Mesothelial cell of epicardium (in vitro differentiated cells): ENCODE measurements at regions not wholly inside any gene's neighbourhood (a gene's known extent, or its start where the extent isn't known, plus 50 kb on each side); places are given as distances from the start of the nearest gene placed in this dataset.
"Not testable (repeated sequence)": the region's sequence is repeated elsewhere in the genome, so short reads cannot be mapped to it uniquely, and the experiment has no call there.

Source experiments
- DNase-seq, 2 experiments: peaks; one replicate each; pipeline ENCODE4 v3.0.0; 2021; ENCODE audit warnings: low spot score in 2 of 2; ENCODE audit not compliant: unreplicated experiment in 2 of 2
- H3K27ac Mint-ChIP-seq: 2 replicates; pipeline ENCODE4 v1.8.0; 2021; ENCODE audit warnings: mixed read lengths
- H3K27me3 Mint-ChIP-seq: 2 replicates; pipeline ENCODE4 v1.8.0; 2021; ENCODE audit warnings: low read depth, mixed read lengths
- H3K36me3 Mint-ChIP-seq: 2 replicates; pipeline ENCODE4 v1.8.0; 2021; ENCODE audit warnings: mixed read lengths
- H3K4me1 Mint-ChIP-seq: 2 replicates; pipeline ENCODE4 v1.8.0; 2021; ENCODE audit warnings: mixed read lengths
- H3K4me3 Mint-ChIP-seq: 2 replicates; pipeline ENCODE4 v1.8.0; 2021; ENCODE audit warnings: mild to moderate bottlenecking, moderate library complexity, mixed read lengths
- H3K9me3 Mint-ChIP-seq: 2 replicates; pipeline ENCODE4 v1.8.0; 2021; ENCODE audit warnings: mixed read lengths
- CTCF ChIP-seq: fragments of 200-600 bp; sonication (generic); IDR thresholded peaks from one replicate; pipeline ENCODE4 v1.5.0; 2021; ENCODE audit warnings: antibody characterized with exemption; ENCODE audit not compliant: unreplicated experiment

GRCh38 chr14:105962532-105962931, 436.1 kb downstream of the TMEM121 start:
- Mint-ChIP-seq H3K27ac (no peak overlapping the region), H3K4me3 (no peak overlapping the region), H3K9me3 (peaks cover 64% of the 10 kb centered on the region), H3K27me3 (no peaks in the 10 kb centered on the region), H3K36me3 (peaks cover 4% of the 10 kb centered on the region), H3K4me1 (no peaks in the 10 kb centered on the region)
- DNase-seq, result no peak
- no peak for TF ChIP-seq CTCF

GRCh38 chr14:105968291-105968690, 441.9 kb downstream of the TMEM121 start:
- H3K9me3 Mint-ChIP-seq, result peaks cover 78% of the 10 kb centered on the region
- no peaks in the 10 kb centered on the region for H3K27me3 Mint-ChIP-seq
- H3K27ac Mint-ChIP-seq, result no peak overlapping the region
- H3K4me3 Mint-ChIP-seq, result no peak overlapping the region
- H3K36me3 Mint-ChIP-seq, result peaks cover 8% of the 10 kb centered on the region
- no peaks in the 10 kb centered on the region for H3K4me1 Mint-ChIP-seq
- no peak for TF ChIP-seq CTCF
- DNase-seq, result no peak

GRCh38 chr14:105969026-105969425, 442.6 kb downstream of the TMEM121 start:
- H3K27ac Mint-ChIP-seq, H3K27me3 Mint-ChIP-seq, H3K4me3 Mint-ChIP-seq, H3K36me3 Mint-ChIP-seq, H3K4me1 Mint-ChIP-seq, DNase-seq: not testable (repeated sequence)
- H3K9me3 Mint-ChIP-seq, result peaks cover 77% of the 10 kb centered on the region

DNA sequence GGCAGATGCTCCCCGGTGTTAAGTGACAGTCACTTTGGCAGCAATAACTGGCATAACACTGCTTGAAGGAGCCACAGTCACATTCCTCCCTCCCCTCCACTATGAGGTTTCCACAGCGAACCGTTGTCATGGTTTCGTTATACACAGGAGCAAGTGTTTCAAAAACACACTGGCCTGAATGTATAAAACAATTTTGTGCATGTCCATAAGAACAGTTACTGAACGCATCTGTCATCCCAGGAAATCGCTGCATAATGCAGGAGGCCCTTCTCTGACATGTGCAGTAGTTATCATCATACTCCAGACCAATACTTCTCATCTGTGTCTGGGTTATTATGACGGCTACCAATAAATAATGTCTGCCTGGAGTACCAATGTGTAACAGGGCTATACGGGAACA, 444.4 kb downstream of the TMEM121 start:
- H3K4me3 Mint-ChIP-seq, H3K4me1 Mint-ChIP-seq: not testable (repeated sequence)
- H3K9me3 Mint-ChIP-seq, result peaks cover 78% of the 10 kb centered on the region

GRCh38 chr14:105971593-105972500, 445.5 kb downstream of the TMEM121 start:
- Mint-ChIP-seq H3K4me1 (no peaks in the 10 kb centered on the region), H3K27ac (no peak overlapping the region), H3K36me3 (peaks cover 11% of the 10 kb centered on the region), H3K4me3 (no peak overlapping the region), H3K9me3 (peaks cover 77% of the 10 kb centered on the region), H3K27me3 (no peaks in the 10 kb centered on the region)
- no peak for DNase-seq
- no peak for TF ChIP-seq CTCF

More for the DNA sequence above, 444.4 kb downstream of the TMEM121 start:
- not testable (repeated sequence) for H3K27ac Mint-ChIP-seq, H3K27me3 Mint-ChIP-seq, DNase-seq
- H3K36me3 Mint-ChIP-seq, result peaks cover 11% of the 10 kb centered on the region

DNA sequence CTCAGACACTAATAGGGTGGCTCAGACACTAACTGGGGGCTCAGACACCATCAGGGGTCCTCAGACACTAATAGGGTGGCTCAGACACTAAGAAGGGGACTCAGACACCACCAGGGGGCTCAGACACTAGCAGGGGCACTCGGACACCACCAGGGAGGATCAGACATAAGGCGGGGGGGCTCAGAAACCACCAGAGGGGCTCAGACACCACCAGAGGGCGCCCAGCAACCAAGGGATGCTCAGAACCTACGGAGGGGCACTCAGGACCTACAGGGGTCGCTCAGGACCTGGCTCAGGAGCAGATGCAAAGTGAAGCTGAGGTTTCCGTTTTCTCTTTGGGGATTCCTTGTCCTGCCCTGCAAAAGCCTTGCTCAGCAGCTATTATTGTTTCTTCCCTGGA, 448.5 kb downstream of the TMEM121 start:
- Mint-ChIP-seq H3K27me3 (no peaks in the 10 kb centered on the region), H3K27ac (no peak overlapping the region), H3K9me3 (peaks cover 79% of the 10 kb centered on the region), H3K36me3 (peaks cover 3% of the 10 kb centered on the region), H3K4me3 (no peak overlapping the region), H3K4me1 (no peaks in the 10 kb centered on the region)
- TF ChIP-seq CTCF, result no peak
- DNase-seq, result no peak
